ENCODE measurements at regions not wholly inside any gene's neighbourhood (a gene's known extent, or its start where the extent isn't known, plus 50 kb on each side); places are given as distances from the start of the nearest gene placed in this dataset. TPM values are rescaled to one million over a fixed set of nuclear protein-coding genes. Genes with fewer than 3 reads are reported as not detected.

Small RNA genes lying in the stretch of these regions (small RNA-seq; reads per million reads assigned to genes)
- not detected for gene RN7SL705P (ENCODE audit: low replicate concordance)

Data from tongue (tissue), 1 donor.